Uterus (tissue), 2 donors: ENCODE measurements at regions not wholly inside any gene's neighbourhood (a gene's known extent, or its start where the extent isn't known, plus 50 kb on each side); places are given as distances from the start of the nearest gene placed in this dataset.

Source experiments
- POLR2A ChIP-seq, 2 donors: fragments of 450-650 bp; IDR thresholded peaks; one replicate each; pipeline ENCODE4 v1.6.1; 2016; ENCODE audit warnings: antibody characterized with exemption in 2 of 2, mild to moderate bottlenecking in 1 of 2, moderate library complexity in 1 of 2
- TF ChIP-seq, protein P1 (sequence below), 4 experiments: fragments of 200-600 bp in 2 of 4; fragments of 450-650 bp in 2 of 4; sonication (generic) in 2 of 4; IDR thresholded peaks; one replicate each; pipeline ENCODE4 v1.5.1; 2016 to 2019; ENCODE audit warnings: antibody characterized with exemption in 4 of 4, mild to moderate bottlenecking in 2 of 4, moderate library complexity in 1 of 4

DNA sequence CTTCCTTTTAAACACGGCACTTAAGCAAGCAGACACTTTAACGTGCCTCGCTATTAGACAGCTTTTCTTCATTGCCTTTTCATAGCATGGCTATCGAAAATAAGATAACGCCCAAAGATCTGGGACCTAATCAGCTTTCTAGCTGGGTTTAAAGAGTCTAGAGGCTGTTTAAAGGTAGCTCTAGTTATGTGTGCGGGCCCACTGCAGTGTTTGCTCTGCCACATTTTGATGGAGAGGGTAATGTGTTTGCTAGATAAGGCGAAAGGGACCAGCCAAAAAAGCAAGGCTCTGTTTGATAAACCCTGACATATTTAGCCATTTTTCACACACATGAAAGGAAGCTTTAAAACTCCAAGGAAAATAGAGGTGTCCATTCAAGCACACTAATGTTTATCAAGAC, 91.6 kb downstream of the NR2F2 start:
- TF ChIP-seq, protein P1, sequence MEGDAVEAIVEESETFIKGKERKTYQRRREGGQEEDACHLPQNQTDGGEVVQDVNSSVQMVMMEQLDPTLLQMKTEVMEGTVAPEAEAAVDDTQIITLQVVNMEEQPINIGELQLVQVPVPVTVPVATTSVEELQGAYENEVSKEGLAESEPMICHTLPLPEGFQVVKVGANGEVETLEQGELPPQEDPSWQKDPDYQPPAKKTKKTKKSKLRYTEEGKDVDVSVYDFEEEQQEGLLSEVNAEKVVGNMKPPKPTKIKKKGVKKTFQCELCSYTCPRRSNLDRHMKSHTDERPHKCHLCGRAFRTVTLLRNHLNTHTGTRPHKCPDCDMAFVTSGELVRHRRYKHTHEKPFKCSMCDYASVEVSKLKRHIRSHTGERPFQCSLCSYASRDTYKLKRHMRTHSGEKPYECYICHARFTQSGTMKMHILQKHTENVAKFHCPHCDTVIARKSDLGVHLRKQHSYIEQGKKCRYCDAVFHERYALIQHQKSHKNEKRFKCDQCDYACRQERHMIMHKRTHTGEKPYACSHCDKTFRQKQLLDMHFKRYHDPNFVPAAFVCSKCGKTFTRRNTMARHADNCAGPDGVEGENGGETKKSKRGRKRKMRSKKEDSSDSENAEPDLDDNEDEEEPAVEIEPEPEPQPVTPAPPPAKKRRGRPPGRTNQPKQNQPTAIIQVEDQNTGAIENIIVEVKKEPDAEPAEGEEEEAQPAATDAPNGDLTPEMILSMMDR (IDR thresholded peaks at IDR 0.05), result no peak
- TF ChIP-seq POLR2A (IDR thresholded peaks at IDR 0.05), result no peak
